A549 (cell line): ENCODE measurements at regions not wholly inside any gene's neighbourhood (a gene's known extent, or its start where the extent isn't known, plus 50 kb on each side); places are given as distances from the start of the nearest gene placed in this dataset.

ENCODE experiments used
- ATAC-seq, 2 experiments: fragments of 200-7000 bp in 1 of 2; fragments of >200 bp in 1 of 2; cut with Nextera tagmentation in 1 of 2; cut with Tn5 transposase in 1 of 2; 3 replicates each; pipeline versions ENCODE4 v1.8.0 to v1.9.1; 2018 to 2020; ENCODE audit warnings: mild to moderate bottlenecking in 1 of 2, moderate library complexity in 1 of 2
- CTCF ChIA-PET: fragments of 300-600 bp; sonication (Branson Sonifier 250); formaldehyde crosslinking; extraction: SDS; loops from one replicate; lab custom pipeline; 2021; ENCODE audit warnings: antibody characterized with exemption, inconsistent platforms; lab: Yijun Ruan, JAX
- POLR2A ChIA-PET: fragments of 350-600 bp; formaldehyde crosslinking; extraction: SDS; loops from one replicate; lab custom pipeline; 2021; ENCODE audit warnings: antibody characterized with exemption, inconsistent platforms; lab: Yijun Ruan, JAX
- DNase-seq, 2 experiments: peaks; one replicate each; pipeline versions ENCODE4 v3.0.0 to v3.0.0-alpha.2; 2011 to 2016; ENCODE audit warnings: low read depth in 1 of 2, low spot score in 1 of 2
- FAIRE-seq: peaks from 2 replicates; lab custom pipeline; 2011; peaks lifted over from hg19 to GRCh38; lab: Jason Lieb, UNC
- H3K27ac ChIP-seq, 2 experiments: fragments of >200 bp; sonication (Bioruptor Twin); formaldehyde crosslinking; 3 replicates each; pipeline ENCODE4 v1.5.1; 2016 to 2017
- H3K4me1 ChIP-seq: fragments of >200 bp; sonication (Bioruptor Twin); formaldehyde crosslinking; 3 replicates; pipeline ENCODE4 v1.6.1; 2016
- H3K4me2 ChIP-seq: fragments of >200 bp; sonication (Bioruptor Twin); formaldehyde crosslinking; 3 replicates; pipeline ENCODE4 v1.6.1; 2016
- H3K4me3 ChIP-seq: fragments of >200 bp; sonication (Bioruptor Twin); formaldehyde crosslinking; 3 replicates; pipeline ENCODE4 v1.5.1; 2016
- H3K9me3 ChIP-seq: fragments of >200 bp; sonication (Bioruptor Twin); formaldehyde crosslinking; 3 replicates; pipeline ENCODE4 v1.6.1; 2016
- EHF ChIP-seq: fragments of 250-450 bp; sonication (Bioruptor Pico); IDR thresholded peaks from 2 replicates; pipeline ENCODE4 v1.5.0; 2020; ENCODE audit warnings: mild to moderate bottlenecking
- EHMT2 ChIP-seq: fragments of 200-600 bp; sonication (generic); IDR thresholded peaks from 2 replicates; pipeline ENCODE4 v1.6.1; 2016; ENCODE audit warnings: antibody characterized with exemption, low read depth, mild to moderate bottlenecking, moderate library complexity
- ESRRA ChIP-seq: fragments of 150-350 bp; IDR thresholded peaks from 2 replicates; pipeline ENCODE4 v1.6.1; 2014; ENCODE audit warnings: mild to moderate bottlenecking, low read length, borderline replicate concordance
- HDAC2 ChIP-seq: fragments of 200-600 bp; sonication (generic); IDR thresholded peaks from 2 replicates; pipeline ENCODE4 v1.6.1; 2016
- KDM5A ChIP-seq: fragments of 200-600 bp; sonication (generic); IDR thresholded peaks from 2 replicates; pipeline ENCODE4 v1.6.1; 2016; ENCODE audit warnings: antibody characterized with exemption, mild to moderate bottlenecking
- MYC ChIP-seq: IDR thresholded peaks from 2 replicates; pipeline ENCODE4 v1.6.1; 2012; ENCODE audit warnings: mild to moderate bottlenecking, inconsistent platforms, low read length, improper control_type of control experiment, borderline replicate concordance
- NPAS2 ChIP-seq: fragments of 250-450 bp; sonication (Bioruptor Pico); IDR thresholded peaks from 2 replicates; pipeline ENCODE4 v1.8.0; 2022; ENCODE audit warnings: mild to moderate bottlenecking, moderate library complexity, borderline replicate concordance
- NR3C1 ChIP-seq: fragments of >200 bp; sonication (Bioruptor Twin); formaldehyde crosslinking; IDR thresholded peaks from 3 replicates; pipeline ENCODE4 v1.6.1; 2017
- PHF8 ChIP-seq: fragments of 200-600 bp; sonication (generic); IDR thresholded peaks from 2 replicates; pipeline ENCODE4 v1.6.1; 2016; ENCODE audit warnings: low read depth, mild to moderate bottlenecking, antibody characterized with exemption, moderate library complexity, borderline replicate concordance
- POLR2AphosphoS2 ChIP-seq: conservative IDR thresholded peaks from 2 replicates; pipeline ENCODE4 v1.6.1; 2012; ENCODE audit warnings: low read length, improper control_type of control experiment, inconsistent platforms
- RAD21 ChIP-seq, 2 experiments: fragments of >200 bp in 1 of 2; sonication (Bioruptor Twin) in 1 of 2; formaldehyde crosslinking in 1 of 2; IDR thresholded peaks in 1 of 2; conservative IDR thresholded peaks in 1 of 2; 2 replicates in 1 of 2; 3 replicates in 1 of 2; pipeline ENCODE4 v1.6.1; 2012 to 2018; ENCODE audit warnings: inconsistent platforms in 1 of 2
- RARB ChIP-seq: fragments of 250-450 bp; sonication (Bioruptor Pico); IDR thresholded peaks from 2 replicates; pipeline ENCODE4 v1.8.0; 2021; ENCODE audit warnings: mild to moderate bottlenecking, moderate library complexity
- RCOR1 ChIP-seq: fragments of 150-350 bp; IDR thresholded peaks from 2 replicates; pipeline ENCODE4 v1.6.1; 2014; ENCODE audit warnings: antibody characterized with exemption, low read length, low read depth
- RNF2 ChIP-seq: fragments of 200-600 bp; sonication (generic); IDR thresholded peaks from 2 replicates; pipeline ENCODE4 v1.6.1; 2016; ENCODE audit warnings: low read depth, mild to moderate bottlenecking, antibody characterized with exemption, moderate library complexity, borderline replicate concordance
- TP53 ChIP-seq: fragments of 250-450 bp; sonication (Bioruptor Pico); IDR thresholded peaks from 2 replicates; pipeline ENCODE4 v1.5.0; 2021; ENCODE audit warnings: mild to moderate bottlenecking, moderate library complexity
- ZNF302 ChIP-seq: fragments of 250-450 bp; sonication (Bioruptor Pico); IDR thresholded peaks from 2 replicates; pipeline ENCODE4 v1.9.0; 2021; ENCODE audit warnings: inconsistent platforms, mild to moderate bottlenecking, moderate library complexity
- ZSCAN20 ChIP-seq: fragments of 250-450 bp; sonication (Bioruptor Pico); IDR thresholded peaks from 2 replicates; pipeline ENCODE4 v1.8.0; 2022; ENCODE audit warnings: mild to moderate bottlenecking, moderate library complexity
- WGBS: methylation state at CpG from one replicate; pipeline ENCODE4 v1.1.6; 2017; ENCODE audit errors: missing lambda C conversion rate; 5-methylcytosine and 5-hydroxymethylcytosine counted together
- TF ChIP-seq, protein P1 (sequence below): fragments of >200 bp; sonication (Bioruptor Twin); formaldehyde crosslinking; IDR thresholded peaks from 3 replicates; pipeline ENCODE4 v1.6.1; 2016
- TF ChIP-seq, protein P2 (sequence below): fragments of 250-450 bp; sonication (Bioruptor Pico); IDR thresholded peaks from 2 replicates; pipeline ENCODE4 v1.5.0; 2020; ENCODE audit warnings: low read depth, mild to moderate bottlenecking, moderate library complexity
- TF ChIP-seq, protein P3 (sequence below): fragments of 150-350 bp; IDR thresholded peaks from 2 replicates; pipeline ENCODE4 v1.6.1; 2014; ENCODE audit warnings: low read depth, mild to moderate bottlenecking, low read length
- TF ChIP-seq, protein P4 (sequence below): fragments of >200 bp; sonication (Bioruptor Twin); formaldehyde crosslinking; IDR thresholded peaks from 2 replicates; pipeline ENCODE4 v1.6.1; 2016
- TF ChIP-seq, protein P5 (sequence below): IDR thresholded peaks from 2 replicates; pipeline ENCODE4 v1.6.1; 2012; ENCODE audit warnings: low read depth, borderline replicate concordance
- TF ChIP-seq, protein P6 (sequence below): fragments of 200-600 bp; sonication (generic); IDR thresholded peaks from 2 replicates; pipeline ENCODE4 v1.6.1; 2016; ENCODE audit warnings: antibody characterized with exemption, mild to moderate bottlenecking, moderate library complexity

DNA sequence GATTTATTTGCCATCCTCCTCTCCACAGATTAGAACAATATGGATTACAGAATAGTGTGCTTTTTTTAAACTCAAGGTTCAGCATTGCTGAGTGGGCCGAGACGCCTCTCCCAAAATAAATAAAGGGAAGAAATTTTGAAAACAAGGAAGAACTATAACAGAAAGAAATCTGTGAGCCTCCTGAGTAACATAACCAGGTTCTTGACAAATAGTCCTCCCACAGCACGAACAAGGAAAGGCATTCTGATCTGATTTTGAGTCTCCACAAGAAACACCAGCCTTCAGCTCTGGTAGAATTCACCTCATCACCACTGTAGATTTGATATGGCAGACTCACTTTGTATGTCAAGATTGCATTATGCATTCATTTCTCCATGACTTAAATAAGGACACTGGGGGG lies 173.6 kb downstream of the HHIP start:
- Histone ChIP-seq H3K4me3 (no peak overlapping the region), H3K4me2 (no peak overlapping the region), H3K27ac (no peak overlapping the region), H3K4me1 (no peaks in the 10 kb centered on the region), H3K9me3 (no peaks in the 10 kb centered on the region)
- FAIRE-seq (no peak), ATAC-seq (no peak), DNase-seq (no peak)
- TF ChIP-seq RCOR1 (no peak), RARB (no peak)
- ChIA-PET CTCF (no interaction called here), POLR2A (no interaction called here)
- 40% methylated on average over 3 of the region's 3 CpGs for WGBS

DNA sequence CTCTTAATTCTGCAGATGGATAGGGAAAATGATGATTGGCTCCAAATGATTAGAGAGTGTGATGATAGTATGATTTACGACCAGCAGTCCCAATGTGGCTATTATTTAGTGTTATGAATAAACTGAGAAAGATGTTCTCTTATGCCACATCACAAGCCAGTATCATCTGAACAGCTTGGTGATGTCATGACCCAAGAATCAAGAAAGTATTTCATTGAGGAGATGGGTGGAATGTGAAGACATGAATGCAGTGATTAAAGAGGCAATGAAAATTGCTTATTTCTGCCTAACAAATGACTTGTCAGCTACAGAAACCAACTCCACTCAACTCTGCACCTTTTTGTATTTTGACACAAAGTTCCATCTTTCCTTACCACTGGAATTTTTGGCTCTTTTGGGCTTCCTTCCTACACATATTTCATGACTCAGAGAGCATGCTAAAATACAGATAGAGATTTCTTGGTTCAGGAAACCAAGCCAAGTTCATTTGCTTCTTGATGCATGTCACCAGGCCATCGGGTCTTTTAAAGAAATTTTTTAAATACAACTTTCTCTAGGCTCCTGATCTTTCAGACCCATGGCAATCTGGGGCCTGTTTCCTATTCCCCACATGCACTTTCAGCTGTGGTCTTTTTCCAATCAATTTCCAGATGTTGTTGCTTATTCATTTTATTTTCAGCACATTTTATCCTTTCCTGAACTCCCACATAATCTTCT lies 174.2 kb downstream of the HHIP start:
- ATAC-seq (no peak), FAIRE-seq (no peak), DNase-seq (no peak)
- CTCF ChIA-PET, result interaction anchor here (1.0 kb wide), 1 partner anchor 11 kb away, joined by 3 read pairs; no protein-coding TSS in a partner anchor
- POLR2A ChIA-PET, result no interaction called here
- Histone ChIP-seq H3K4me1 (no peaks in the 10 kb centered on the region), H3K27ac (no peak overlapping the region), H3K4me2 (no peak overlapping the region), H3K9me3 (no peaks in the 10 kb centered on the region), H3K4me3 (no peak overlapping the region)
- TF ChIP-seq ZNF302, result no peak
- no peak for TF ChIP-seq MYC
- TF ChIP-seq HDAC2, result no peak
- TF ChIP-seq RARB, result no peak
- TF ChIP-seq, protein P1, sequence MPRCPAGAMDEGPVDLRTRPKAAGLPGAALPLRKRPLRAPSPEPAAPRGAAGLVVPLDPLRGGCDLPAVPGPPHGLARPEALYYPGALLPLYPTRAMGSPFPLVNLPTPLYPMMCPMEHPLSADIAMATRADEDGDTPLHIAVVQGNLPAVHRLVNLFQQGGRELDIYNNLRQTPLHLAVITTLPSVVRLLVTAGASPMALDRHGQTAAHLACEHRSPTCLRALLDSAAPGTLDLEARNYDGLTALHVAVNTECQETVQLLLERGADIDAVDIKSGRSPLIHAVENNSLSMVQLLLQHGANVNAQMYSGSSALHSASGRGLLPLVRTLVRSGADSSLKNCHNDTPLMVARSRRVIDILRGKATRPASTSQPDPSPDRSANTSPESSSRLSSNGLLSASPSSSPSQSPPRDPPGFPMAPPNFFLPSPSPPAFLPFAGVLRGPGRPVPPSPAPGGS, result no peak
- TF ChIP-seq RNF2, result no peak
- no peak for TF ChIP-seq ESRRA
- TF ChIP-seq, protein P2, sequence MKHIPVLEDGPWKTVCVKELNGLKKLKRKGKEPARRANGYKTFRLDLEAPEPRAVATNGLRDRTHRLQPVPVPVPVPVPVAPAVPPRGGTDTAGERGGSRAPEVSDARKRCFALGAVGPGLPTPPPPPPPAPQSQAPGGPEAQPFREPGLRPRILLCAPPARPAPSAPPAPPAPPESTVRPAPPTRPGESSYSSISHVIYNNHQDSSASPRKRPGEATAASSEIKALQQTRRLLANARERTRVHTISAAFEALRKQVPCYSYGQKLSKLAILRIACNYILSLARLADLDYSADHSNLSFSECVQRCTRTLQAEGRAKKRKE, result no peak
- TF ChIP-seq TP53 (CRISPR knock-in tag), result no peak
- TF ChIP-seq RAD21 (conservative IDR thresholded peaks at IDR 0.05 in 1 of 2, IDR thresholded peaks at IDR 0.05 in 1 of 2), result no peak
- TF ChIP-seq, protein P3, sequence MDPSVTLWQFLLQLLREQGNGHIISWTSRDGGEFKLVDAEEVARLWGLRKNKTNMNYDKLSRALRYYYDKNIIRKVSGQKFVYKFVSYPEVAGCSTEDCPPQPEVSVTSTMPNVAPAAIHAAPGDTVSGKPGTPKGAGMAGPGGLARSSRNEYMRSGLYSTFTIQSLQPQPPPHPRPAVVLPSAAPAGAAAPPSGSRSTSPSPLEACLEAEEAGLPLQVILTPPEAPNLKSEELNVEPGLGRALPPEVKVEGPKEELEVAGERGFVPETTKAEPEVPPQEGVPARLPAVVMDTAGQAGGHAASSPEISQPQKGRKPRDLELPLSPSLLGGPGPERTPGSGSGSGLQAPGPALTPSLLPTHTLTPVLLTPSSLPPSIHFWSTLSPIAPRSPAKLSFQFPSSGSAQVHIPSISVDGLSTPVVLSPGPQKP, result no peak
- no peak for TF ChIP-seq RCOR1
- TF ChIP-seq, protein P4, sequence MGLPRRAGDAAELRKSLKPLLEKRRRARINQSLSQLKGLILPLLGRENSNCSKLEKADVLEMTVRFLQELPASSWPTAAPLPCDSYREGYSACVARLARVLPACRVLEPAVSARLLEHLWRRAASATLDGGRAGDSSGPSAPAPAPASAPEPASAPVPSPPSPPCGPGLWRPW, result no peak
- TF ChIP-seq KDM5A, result no peak
- TF ChIP-seq NR3C1, result no peak
- WGBS, result 0% methylated on average over 2 of the region's 2 CpGs

DNA sequence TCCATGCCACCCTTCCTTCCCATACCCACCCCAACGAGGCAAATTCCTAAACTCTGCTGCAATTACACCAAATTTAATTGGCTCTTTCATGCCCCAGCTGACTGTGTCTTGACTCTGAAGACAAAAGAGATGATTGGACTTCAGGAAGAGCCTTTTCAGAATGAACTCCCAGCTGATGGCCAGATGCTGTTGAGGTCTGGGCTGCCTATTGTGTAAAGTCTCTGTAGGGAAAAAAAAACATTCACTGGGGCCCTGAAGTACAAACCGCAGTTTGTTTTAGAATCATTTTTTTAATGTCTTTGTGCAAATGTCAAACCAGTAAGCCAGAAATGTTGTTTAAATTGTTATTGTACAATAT lies 174.8 kb downstream of the HHIP start:
- DNase-seq (no peak), FAIRE-seq (no peak), ATAC-seq (no peak)
- Histone ChIP-seq H3K9me3 (no peaks in the 10 kb centered on the region), H3K4me2 (no peak overlapping the region), H3K4me1 (no peaks in the 10 kb centered on the region), H3K4me3 (no peak overlapping the region), H3K27ac (no peak overlapping the region)
- 43% methylated on average over 2 of the region's 2 CpGs for WGBS
- ChIA-PET CTCF (interaction anchor here (1.0 kb wide), 1 partner anchor 12 kb away, joined by 3 read pairs; no protein-coding TSS in a partner anchor), POLR2A (no interaction called here)
- TF ChIP-seq ZSCAN20, result no peak
- TF ChIP-seq, protein P5, sequence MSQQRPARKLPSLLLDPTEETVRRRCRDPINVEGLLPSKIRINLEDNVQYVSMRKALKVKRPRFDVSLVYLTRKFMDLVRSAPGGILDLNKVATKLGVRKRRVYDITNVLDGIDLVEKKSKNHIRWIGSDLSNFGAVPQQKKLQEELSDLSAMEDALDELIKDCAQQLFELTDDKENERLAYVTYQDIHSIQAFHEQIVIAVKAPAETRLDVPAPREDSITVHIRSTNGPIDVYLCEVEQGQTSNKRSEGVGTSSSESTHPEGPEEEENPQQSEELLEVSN, result no peak
- no peak for TF ChIP-seq NPAS2 (CRISPR knock-in tag)
- TF ChIP-seq, protein P6, sequence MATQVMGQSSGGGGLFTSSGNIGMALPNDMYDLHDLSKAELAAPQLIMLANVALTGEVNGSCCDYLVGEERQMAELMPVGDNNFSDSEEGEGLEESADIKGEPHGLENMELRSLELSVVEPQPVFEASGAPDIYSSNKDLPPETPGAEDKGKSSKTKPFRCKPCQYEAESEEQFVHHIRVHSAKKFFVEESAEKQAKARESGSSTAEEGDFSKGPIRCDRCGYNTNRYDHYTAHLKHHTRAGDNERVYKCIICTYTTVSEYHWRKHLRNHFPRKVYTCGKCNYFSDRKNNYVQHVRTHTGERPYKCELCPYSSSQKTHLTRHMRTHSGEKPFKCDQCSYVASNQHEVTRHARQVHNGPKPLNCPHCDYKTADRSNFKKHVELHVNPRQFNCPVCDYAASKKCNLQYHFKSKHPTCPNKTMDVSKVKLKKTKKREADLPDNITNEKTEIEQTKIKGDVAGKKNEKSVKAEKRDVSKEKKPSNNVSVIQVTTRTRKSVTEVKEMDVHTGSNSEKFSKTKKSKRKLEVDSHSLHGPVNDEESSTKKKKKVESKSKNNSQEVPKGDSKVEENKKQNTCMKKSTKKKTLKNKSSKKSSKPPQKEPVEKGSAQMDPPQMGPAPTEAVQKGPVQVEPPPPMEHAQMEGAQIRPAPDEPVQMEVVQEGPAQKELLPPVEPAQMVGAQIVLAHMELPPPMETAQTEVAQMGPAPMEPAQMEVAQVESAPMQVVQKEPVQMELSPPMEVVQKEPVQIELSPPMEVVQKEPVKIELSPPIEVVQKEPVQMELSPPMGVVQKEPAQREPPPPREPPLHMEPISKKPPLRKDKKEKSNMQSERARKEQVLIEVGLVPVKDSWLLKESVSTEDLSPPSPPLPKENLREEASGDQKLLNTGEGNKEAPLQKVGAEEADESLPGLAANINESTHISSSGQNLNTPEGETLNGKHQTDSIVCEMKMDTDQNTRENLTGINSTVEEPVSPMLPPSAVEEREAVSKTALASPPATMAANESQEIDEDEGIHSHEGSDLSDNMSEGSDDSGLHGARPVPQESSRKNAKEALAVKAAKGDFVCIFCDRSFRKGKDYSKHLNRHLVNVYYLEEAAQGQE, result no peak
- TF ChIP-seq POLR2AphosphoS2, result no peak
- TF ChIP-seq, protein P2, result no peak
- TF ChIP-seq PHF8, result no peak
- TF ChIP-seq EHF (CRISPR knock-in tag), result no peak
- no peak for TF ChIP-seq HDAC2
- TF ChIP-seq EHMT2, result no peak
- TF ChIP-seq KDM5A, result no peak
- TF ChIP-seq RARB, result no peak
